ENCODE measurements at regions not wholly inside any gene's neighbourhood (a gene's known extent, or its start where the extent isn't known, plus 50 kb on each side); places are given as distances from the start of the nearest gene placed in this dataset.

- DNase-seq (ENCODE audit: low read depth), result peak; percentile 76
These were observed 158.7 kb upstream of the CCDC150 start for GRCh38 chr2:196480653-196481323.

- peak; percentile 90 for DNase-seq (ENCODE audit: low read depth)
These were observed 158.2 kb upstream of the CCDC150 start for GRCh38 chr2:196481324-196481697.

GRCh38 chr2:196482119-196483065, 157.1 kb upstream of the CCDC150 start:
- DNase-seq (ENCODE audit: low read depth), result peak; percentile 48

GRCh38 chr2:196486146-196486545, 153.4 kb upstream of the CCDC150 start:
- DNase-seq (ENCODE audit: low read depth), result no peak

- DNase-seq (ENCODE audit: low read depth), result peak; percentile 66
These were observed 152.1 kb upstream of the CCDC150 start for GRCh38 chr2:196487417-196487816.

- DNase-seq (ENCODE audit: low read depth), result no peak
These were observed 150.1 kb upstream of the CCDC150 start for GRCh38 chr2:196489371-196489770.

- DNase-seq (ENCODE audit: low read depth), result no peak
These were observed 146.6 kb upstream of the CCDC150 start for GRCh38 chr2:196492946-196493345.

- no peak for DNase-seq (ENCODE audit: low read depth)
These were observed 140.6 kb upstream of the CCDC150 start for GRCh38 chr2:196498962-196499361.

GRCh38 chr2:196499686-196500085, 139.8 kb upstream of the CCDC150 start:
- DNase-seq (ENCODE audit: low read depth), result no peak

- DNase-seq (ENCODE audit: low read depth), result no peak
These were observed 138.7 kb upstream of the CCDC150 start for GRCh38 chr2:196500686-196501431.

- no peak for DNase-seq (ENCODE audit: low read depth)
These were observed 137.7 kb upstream of the CCDC150 start for GRCh38 chr2:196501836-196502235.

- no peak for DNase-seq (ENCODE audit: low read depth)
These were observed 137.1 kb upstream of the CCDC150 start for GRCh38 chr2:196502386-196502785.

GRCh38 chr2:196503398-196503797, 136.1 kb upstream of the CCDC150 start:
- DNase-seq (ENCODE audit: low read depth), result no peak

GRCh38 chr2:196504788-196505187, 134.7 kb upstream of the CCDC150 start:
- no peak for DNase-seq (ENCODE audit: low read depth)

GRCh38 chr2:196510246-196510645, 129.3 kb upstream of the CCDC150 start:
- no peak for DNase-seq (ENCODE audit: low read depth)

- no peak for DNase-seq (ENCODE audit: low read depth)
These were observed 128.0 kb upstream of the CCDC150 start for GRCh38 chr2:196511258-196512168.

- DNase-seq (ENCODE audit: low read depth), result no peak
These were observed 125.6 kb upstream of the CCDC150 start for GRCh38 chr2:196513796-196514526.

GRCh38 chr2:196514641-196515040, 124.9 kb upstream of the CCDC150 start:
- no peak for DNase-seq (ENCODE audit: low read depth)

- no peak for DNase-seq (ENCODE audit: low read depth)
These were observed 124.5 kb upstream of the CCDC150 start for GRCh38 chr2:196515051-196515450.

GRCh38 chr2:196515608-196516007, 123.9 kb upstream of the CCDC150 start:
- DNase-seq (ENCODE audit: low read depth), result no peak

Measured in myocyte (in vitro differentiated cells).